ENCODE measurements at regions not wholly inside any gene's neighbourhood (a gene's known extent, or its start where the extent isn't known, plus 50 kb on each side); places are given as distances from the start of the nearest gene placed in this dataset.

DNA sequence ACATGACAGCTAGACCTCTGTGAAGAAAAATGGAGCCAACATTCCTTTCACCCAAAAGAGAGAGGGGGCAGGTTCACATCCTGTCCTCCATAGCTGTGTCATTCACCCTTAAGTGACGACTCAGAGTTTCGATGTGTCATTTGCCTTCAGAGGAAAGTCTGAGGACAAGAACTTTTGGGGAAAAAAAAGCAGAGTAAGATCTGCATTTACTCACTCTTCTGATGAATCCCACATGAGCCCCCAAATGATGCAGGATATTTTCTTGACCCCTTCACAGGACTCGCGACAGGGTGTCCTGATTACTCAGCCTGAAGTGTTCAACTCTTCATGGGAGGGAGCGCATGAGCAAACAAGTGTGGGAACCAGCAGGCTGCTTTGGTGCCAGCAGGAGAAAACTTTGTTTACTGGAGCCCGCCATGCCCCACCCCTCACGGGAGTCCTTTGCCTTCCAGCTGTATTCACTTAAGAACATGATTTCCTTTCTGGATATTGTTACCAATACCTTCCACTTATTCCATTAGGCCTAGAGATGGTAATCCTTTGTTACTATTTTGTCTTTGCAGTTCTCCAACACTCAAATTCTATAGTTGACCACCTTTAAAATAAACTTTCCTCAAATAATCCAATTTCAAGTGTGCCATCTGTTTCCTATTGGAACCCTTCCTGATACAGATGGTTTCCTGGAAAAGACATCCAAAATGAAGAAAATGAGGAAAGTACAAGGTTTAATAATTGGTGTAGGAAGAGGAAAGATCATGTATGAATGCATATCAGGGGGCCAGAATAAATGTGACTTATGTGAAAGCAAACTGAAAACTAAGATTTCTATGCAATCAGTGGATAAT, 729.8 kb downstream of the FAM181B start:
- Histone ChIP-seq H3K4me1 (ENCODE audit: control insufficient read depth, insufficient read depth, low read length) (no peaks in the 10 kb centered on the region), H3K36me3 (ENCODE audit: control insufficient read depth in 2 of 2, insufficient read depth in 2 of 2, low read length in 1 of 2) (no peaks in the 10 kb centered on the region), H3K27ac (ENCODE audit: control insufficient read depth, insufficient read depth) (no peak overlapping the region), H2AFZ (ENCODE audit: control insufficient read depth, low read depth, low read length) (no peak overlapping the region), H4K20me1 (ENCODE audit: control insufficient read depth, insufficient read depth) (no peaks in the 10 kb centered on the region), H3K27me3 (replicated peaks in 1 of 2; ENCODE audit: control insufficient read depth in 2 of 2, insufficient read depth in 2 of 2, low read length in 1 of 2) (no peaks in the 10 kb centered on the region), H3K4me2 (ENCODE audit: control insufficient read depth, insufficient read depth) (no peak overlapping the region), H3K79me2 (ENCODE audit: control insufficient read depth, insufficient read depth, low read length) (no peaks in the 10 kb centered on the region), H3K9ac (ENCODE audit: control insufficient read depth, insufficient read depth, low read length) (no peak overlapping the region), H3K9me3 (replicated peaks; ENCODE audit: control insufficient read depth, insufficient read depth, low read length) (no peaks in the 10 kb centered on the region), H3K4me3 (no peak overlapping the region)
- POLR2A ChIA-PET: no interaction called here
- RAD21 ChIA-PET (ENCODE audit: unreplicated experiment): no interaction called here
- in situ Hi-C loops (cut with MboI) (no loop called here), intact Hi-C loops (cut with micrococcal nuclease; ENCODE audit: unreplicated experiment) (no loop called here)
- BruUV-seq (replicated peaks): no TSS peak
- TF ChIP-seq LARP7 (IDR thresholded peaks at IDR 0.05) (no peak), PAX5 (IDR thresholded peaks at IDR 0.05; ENCODE audit: borderline replicate concordance, low read depth, low read length) (no peak), NR2C1 (IDR thresholded peaks at IDR 0.05) (no peak), NFIC (IDR thresholded peaks at IDR 0.05; ENCODE audit: low read depth, low read length) (no peak), IRF4 (IDR thresholded peaks at IDR 0.05; ENCODE audit: low read depth, low read length) (no peak), BRCA1 (IDR thresholded peaks at IDR 0.05; ENCODE audit: low read depth, low read length) (no peak), KDM1A (IDR thresholded peaks at IDR 0.05; ENCODE audit: borderline replicate concordance) (no peak), RELA (IDR thresholded peaks at IDR 0.05; ENCODE audit: borderline replicate concordance, partially characterized antibody) (no peak), EED (IDR thresholded peaks at IDR 0.05; ENCODE audit: low read depth) (no peak), BMI1 (IDR thresholded peaks at IDR 0.05; ENCODE audit: borderline replicate concordance) (no peak), PML (IDR thresholded peaks at IDR 0.05; ENCODE audit: low read length) (no peak)
- TF ChIP-seq, protein P1, sequence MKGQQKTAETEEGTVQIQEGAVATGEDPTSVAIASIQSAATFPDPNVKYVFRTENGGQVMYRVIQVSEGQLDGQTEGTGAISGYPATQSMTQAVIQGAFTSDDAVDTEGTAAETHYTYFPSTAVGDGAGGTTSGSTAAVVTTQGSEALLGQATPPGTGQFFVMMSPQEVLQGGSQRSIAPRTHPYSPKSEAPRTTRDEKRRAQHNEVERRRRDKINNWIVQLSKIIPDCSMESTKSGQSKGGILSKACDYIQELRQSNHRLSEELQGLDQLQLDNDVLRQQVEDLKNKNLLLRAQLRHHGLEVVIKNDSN (IDR thresholded peaks at IDR 0.05; ENCODE audit: borderline replicate concordance, extremely low read length, insufficient read depth, low read depth, low read length): no peak
- CTCF ChIA-PET: no interaction called here
- 66% methylated on average over 7 of the region's 7 CpGs for WGBS (ENCODE audit: insufficient coverage, insufficient replicate concordance, low lambda C conversion rate, missing lambda C conversion rate)
- ATAC-seq (no peak), DNase-seq (ENCODE audit: low read depth, low spot score) (no peak), FAIRE-seq (no peak)
- SMC1A ChIA-PET (ENCODE audit: uncharacterized antibody, unreplicated experiment): no interaction called here
